ENCODE measurements at regions not wholly inside any gene's neighbourhood (a gene's known extent, or its start where the extent isn't known, plus 50 kb on each side); places are given as distances from the start of the nearest gene placed in this dataset.

GRCh38 chr7:156516791-156517378 is 123.7 kb upstream of the RNF32 start:
- H3K27me3 ChIP-seq (ENCODE audit: control insufficient read depth, low read length), result no peaks in the 10 kb centered on the region
- no peak overlapping the region for H3K4me3 ChIP-seq (ENCODE audit: low read length)
- TF ChIP-seq EZH2phosphoT487 (IDR thresholded peaks at IDR 0.05; ENCODE audit: borderline replicate concordance, low read length), result no peak
- TF ChIP-seq, protein P1, sequence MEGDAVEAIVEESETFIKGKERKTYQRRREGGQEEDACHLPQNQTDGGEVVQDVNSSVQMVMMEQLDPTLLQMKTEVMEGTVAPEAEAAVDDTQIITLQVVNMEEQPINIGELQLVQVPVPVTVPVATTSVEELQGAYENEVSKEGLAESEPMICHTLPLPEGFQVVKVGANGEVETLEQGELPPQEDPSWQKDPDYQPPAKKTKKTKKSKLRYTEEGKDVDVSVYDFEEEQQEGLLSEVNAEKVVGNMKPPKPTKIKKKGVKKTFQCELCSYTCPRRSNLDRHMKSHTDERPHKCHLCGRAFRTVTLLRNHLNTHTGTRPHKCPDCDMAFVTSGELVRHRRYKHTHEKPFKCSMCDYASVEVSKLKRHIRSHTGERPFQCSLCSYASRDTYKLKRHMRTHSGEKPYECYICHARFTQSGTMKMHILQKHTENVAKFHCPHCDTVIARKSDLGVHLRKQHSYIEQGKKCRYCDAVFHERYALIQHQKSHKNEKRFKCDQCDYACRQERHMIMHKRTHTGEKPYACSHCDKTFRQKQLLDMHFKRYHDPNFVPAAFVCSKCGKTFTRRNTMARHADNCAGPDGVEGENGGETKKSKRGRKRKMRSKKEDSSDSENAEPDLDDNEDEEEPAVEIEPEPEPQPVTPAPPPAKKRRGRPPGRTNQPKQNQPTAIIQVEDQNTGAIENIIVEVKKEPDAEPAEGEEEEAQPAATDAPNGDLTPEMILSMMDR (IDR thresholded peaks at IDR 0.05; ENCODE audit: low read depth, low read length, poor library complexity, severe bottlenecking), result no peak
- no peaks in the 10 kb centered on the region for H3K36me3 ChIP-seq (ENCODE audit: control insufficient read depth, low read length)
- H3K4me1 ChIP-seq (ENCODE audit: control insufficient read depth, low read length), result no peaks in the 10 kb centered on the region
- H3K27ac ChIP-seq (ENCODE audit: low read depth, low read length), result no peak overlapping the region
- no peaks in the 10 kb centered on the region for H4K20me1 ChIP-seq (ENCODE audit: control insufficient read depth, insufficient read depth, low read depth, low read length)
- H3K9me2 ChIP-seq (replicated peaks; ENCODE audit: control insufficient read depth, low read length), result no peaks in the 10 kb centered on the region
- H3K4me2 ChIP-seq (ENCODE audit: low read length), result no peak overlapping the region
- no peaks in the 10 kb centered on the region for H3K9me3 ChIP-seq (ENCODE audit: control insufficient read depth, insufficient read depth, low read length)
- no peaks in the 10 kb centered on the region for H3F3A ChIP-seq (ENCODE audit: control insufficient read depth, insufficient read depth)
- no peaks in the 10 kb centered on the region for H3K79me2 ChIP-seq (ENCODE audit: control insufficient read depth, low read length)

GRCh38 chr7:156515911-156516790 is 124.4 kb upstream of the RNF32 start:
- TF ChIP-seq EZH2phosphoT487 (IDR thresholded peaks at IDR 0.05; ENCODE audit: borderline replicate concordance, low read length), result no peak
- TF ChIP-seq, protein P1 (IDR thresholded peaks at IDR 0.05; ENCODE audit: low read depth, low read length, poor library complexity, severe bottlenecking), result no peak
- no peaks in the 10 kb centered on the region for H3K36me3 ChIP-seq (ENCODE audit: control insufficient read depth, low read length)
- H3F3A ChIP-seq (ENCODE audit: control insufficient read depth, insufficient read depth), result no peaks in the 10 kb centered on the region
- no peaks in the 10 kb centered on the region for H3K4me1 ChIP-seq (ENCODE audit: control insufficient read depth, low read length)
- H3K4me3 ChIP-seq (ENCODE audit: low read length), result no peak overlapping the region
- H3K27ac ChIP-seq (ENCODE audit: low read depth, low read length), result no peak overlapping the region
- no peaks in the 10 kb centered on the region for H3K9me2 ChIP-seq (replicated peaks; ENCODE audit: control insufficient read depth, low read length)
- no peaks in the 10 kb centered on the region for H3K27me3 ChIP-seq (ENCODE audit: control insufficient read depth, low read length)
- H3K79me2 ChIP-seq (ENCODE audit: control insufficient read depth, low read length), result no peaks in the 10 kb centered on the region
- no peaks in the 10 kb centered on the region for H4K20me1 ChIP-seq (ENCODE audit: control insufficient read depth, insufficient read depth, low read depth, low read length)
- no peak overlapping the region for H3K4me2 ChIP-seq (ENCODE audit: low read length)
- H3K9me3 ChIP-seq (ENCODE audit: control insufficient read depth, insufficient read depth, low read length), result no peaks in the 10 kb centered on the region

GRCh38 chr7:156514851-156515250 is 125.7 kb upstream of the RNF32 start:
- Histone ChIP-seq H3K79me2 (ENCODE audit: control insufficient read depth, low read length) (no peaks in the 10 kb centered on the region), H3K9me2 (replicated peaks; ENCODE audit: control insufficient read depth, low read length) (no peaks in the 10 kb centered on the region), H3K27ac (ENCODE audit: low read depth, low read length) (no peak overlapping the region), H3K4me1 (ENCODE audit: control insufficient read depth, low read length) (no peaks in the 10 kb centered on the region), H4K20me1 (ENCODE audit: control insufficient read depth, insufficient read depth, low read depth, low read length) (no peaks in the 10 kb centered on the region), H3F3A (ENCODE audit: control insufficient read depth, insufficient read depth) (no peaks in the 10 kb centered on the region), H3K36me3 (ENCODE audit: control insufficient read depth, low read length) (no peaks in the 10 kb centered on the region), H3K9me3 (ENCODE audit: control insufficient read depth, insufficient read depth, low read length) (no peaks in the 10 kb centered on the region), H3K27me3 (ENCODE audit: control insufficient read depth, low read length) (no peaks in the 10 kb centered on the region), H3K4me2 (ENCODE audit: low read length) (no peak overlapping the region), H3K4me3 (ENCODE audit: low read length) (no peak overlapping the region)
- TF ChIP-seq, protein P1 (IDR thresholded peaks at IDR 0.05; ENCODE audit: low read depth, low read length, poor library complexity, severe bottlenecking), result no peak
- no peak for TF ChIP-seq EZH2phosphoT487 (IDR thresholded peaks at IDR 0.05; ENCODE audit: borderline replicate concordance, low read length)

Data from DOHH2 (cell line).